ENCODE measurements at regions not wholly inside any gene's neighbourhood (a gene's known extent, or its start where the extent isn't known, plus 50 kb on each side); places are given as distances from the start of the nearest gene placed in this dataset.

DNA sequence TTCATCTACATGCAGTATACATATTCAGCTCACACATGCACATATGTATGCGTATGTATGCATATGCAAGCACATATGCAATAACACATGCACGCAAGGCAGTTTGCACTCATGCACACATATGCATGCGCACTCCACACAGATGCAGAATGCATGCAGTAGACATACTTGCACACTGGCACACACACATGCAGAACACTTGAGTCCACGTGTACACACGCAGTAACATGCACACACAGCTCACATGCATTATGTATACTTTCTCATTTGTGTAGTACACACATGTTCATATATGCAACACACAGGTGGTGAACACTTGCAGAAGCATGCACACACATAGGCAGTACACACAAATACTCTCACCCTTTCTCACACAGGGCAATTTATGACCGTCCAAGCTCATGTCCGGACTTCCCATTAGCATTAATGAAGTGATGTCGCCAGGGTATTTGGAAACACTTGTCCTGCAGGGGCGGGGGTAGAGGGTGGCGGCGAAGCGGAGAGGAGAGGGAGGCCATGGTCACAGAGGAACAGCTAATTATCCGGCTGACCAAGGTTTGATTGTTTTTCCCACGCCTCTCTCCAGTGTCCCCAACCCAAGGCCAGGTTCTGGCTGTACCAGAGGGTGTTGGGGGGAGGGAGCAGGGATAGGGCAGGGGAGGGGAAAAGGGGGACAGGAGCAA, 91.3 kb downstream of the VEGFA start:
- peaks cover 10% of the 10 kb centered on the region for H3K27me3 Mint-ChIP-seq
- H3K4me1 Mint-ChIP-seq = no peaks in the 10 kb centered on the region
- CTCF ChIA-PET = interaction anchor here (1.3 kb wide), 1 partner anchor 91 kb away, joined by 4 read pairs; the partner anchor contains the start of gene VEGFA
- no peak for DNase-seq
- no peak overlapping the region for H3K27ac Mint-ChIP-seq
- H3K36me3 Mint-ChIP-seq (ENCODE audit: low read depth) = no peaks in the 10 kb centered on the region
- H3K9me3 Mint-ChIP-seq = no peaks in the 10 kb centered on the region
- no peak overlapping the region for H3K4me3 Mint-ChIP-seq
- POLR2A ChIA-PET = no interaction called here

DNA sequence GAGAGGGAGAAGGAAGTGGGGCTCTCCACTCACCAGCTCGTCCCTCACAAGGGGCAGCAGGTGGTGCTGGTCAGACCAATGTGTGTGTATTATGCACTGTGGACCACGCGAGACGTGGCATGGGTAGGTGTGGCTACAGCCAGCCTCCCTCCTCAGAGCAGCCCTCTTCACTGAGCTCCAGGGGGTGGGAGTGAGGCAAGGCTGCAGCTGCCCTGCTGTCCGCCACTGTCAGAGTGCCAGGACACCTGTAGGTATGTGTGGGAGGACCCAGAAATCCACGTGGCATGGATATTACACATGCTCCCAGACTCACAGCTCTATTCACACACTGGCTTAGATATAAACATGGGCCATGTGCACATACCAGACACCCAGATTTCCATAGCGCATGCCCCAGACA, 90.3 kb downstream of the VEGFA start:
- CTCF ChIA-PET = no interaction called here
- Mint-ChIP-seq H3K4me3 (no peak overlapping the region), H3K36me3 (ENCODE audit: low read depth) (no peaks in the 10 kb centered on the region), H3K27me3 (peaks cover 10% of the 10 kb centered on the region), H3K27ac (no peak overlapping the region), H3K9me3 (no peaks in the 10 kb centered on the region), H3K4me1 (no peaks in the 10 kb centered on the region)
- DNase-seq = no peak
- POLR2A ChIA-PET = no interaction called here

DNA sequence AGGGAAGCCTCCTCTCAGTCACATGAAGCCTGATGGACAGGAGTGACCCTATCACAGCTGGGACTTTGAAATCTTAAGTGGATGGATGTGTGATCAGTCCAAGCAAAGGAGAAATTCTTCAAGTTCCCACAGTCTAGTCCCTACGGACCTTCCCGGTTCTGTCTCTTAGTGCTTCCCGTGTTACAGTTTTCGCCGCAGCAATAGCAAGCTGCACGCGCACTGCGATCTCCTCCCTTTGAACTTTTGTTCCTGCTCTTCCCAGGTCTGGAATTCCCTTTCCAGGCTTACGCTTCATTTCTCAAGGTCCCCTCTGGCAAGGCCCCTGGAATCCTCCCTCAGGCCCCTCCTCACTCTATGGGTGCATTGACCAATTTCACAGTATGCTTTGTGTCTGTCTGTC, 89.2 kb downstream of the VEGFA start:
- CTCF ChIA-PET = no interaction called here
- peaks cover 10% of the 10 kb centered on the region for H3K27me3 Mint-ChIP-seq

DNA sequence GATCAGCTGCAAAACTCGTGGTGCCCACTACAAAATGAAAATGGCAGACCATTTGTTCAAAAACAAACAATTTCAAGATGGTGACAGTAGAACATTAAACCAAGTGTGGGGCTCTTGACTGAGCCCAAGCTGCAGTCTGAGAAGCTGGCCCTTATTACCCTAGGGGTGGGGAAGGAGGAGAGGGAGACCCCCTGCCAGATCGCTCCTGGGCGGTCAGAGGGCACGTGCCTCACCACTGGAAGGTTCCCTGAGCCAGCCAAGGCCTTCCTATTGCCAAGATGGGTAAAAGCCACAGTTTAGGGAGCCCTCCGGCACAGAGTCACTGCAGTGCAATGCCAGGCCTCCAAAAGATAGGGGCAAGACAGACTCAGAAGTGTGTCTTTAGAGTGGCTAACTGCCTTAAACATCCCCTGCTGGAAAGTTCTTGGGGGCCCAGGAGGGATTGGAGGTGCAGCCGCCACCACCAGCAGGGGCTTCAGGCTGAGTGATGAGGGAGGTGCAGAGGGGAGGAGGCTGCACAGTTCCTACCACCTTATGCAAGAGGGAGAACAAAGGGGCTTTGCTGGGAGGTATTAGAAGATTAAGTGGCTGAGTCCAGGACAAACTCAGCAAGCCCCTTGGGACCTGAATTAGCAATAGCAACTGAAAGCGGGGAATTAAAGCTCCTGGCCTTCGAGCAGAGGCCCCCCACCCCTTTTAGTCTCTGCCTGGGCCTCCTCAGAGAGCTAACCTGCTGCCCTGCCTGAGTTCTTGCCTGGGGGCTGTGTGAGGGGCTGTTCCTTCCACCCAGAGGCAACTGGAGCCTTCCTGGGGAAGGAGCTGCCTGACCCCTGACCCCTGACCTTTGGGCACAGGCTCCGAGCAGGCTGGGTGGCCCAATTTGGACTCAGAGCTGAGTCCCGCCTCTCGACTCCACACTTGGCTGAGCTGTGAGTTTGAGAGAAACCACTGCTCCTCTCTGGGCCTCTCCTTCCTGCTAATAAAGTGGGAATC, 88.4 kb downstream of the VEGFA start:
- no peaks in the 10 kb centered on the region for H3K36me3 Mint-ChIP-seq (ENCODE audit: low read depth)
- H3K27ac Mint-ChIP-seq = no peak overlapping the region
- ChIA-PET CTCF (no interaction called here), POLR2A (no interaction called here)
- no peak for DNase-seq
- H3K4me3 Mint-ChIP-seq = no peak overlapping the region
- H3K9me3 Mint-ChIP-seq = no peaks in the 10 kb centered on the region
- H3K4me1 Mint-ChIP-seq = no peaks in the 10 kb centered on the region
- H3K27me3 Mint-ChIP-seq = peaks cover 7% of the 10 kb centered on the region

More for the DNA sequence above, 89.2 kb downstream of the VEGFA start:
- DNase-seq = no peak
- H3K27ac Mint-ChIP-seq = no peak overlapping the region
- H3K4me1 Mint-ChIP-seq = no peaks in the 10 kb centered on the region
- no peak overlapping the region for H3K4me3 Mint-ChIP-seq
- no peaks in the 10 kb centered on the region for H3K36me3 Mint-ChIP-seq (ENCODE audit: low read depth)
- POLR2A ChIA-PET = no interaction called here
- H3K9me3 Mint-ChIP-seq = no peaks in the 10 kb centered on the region

DNA sequence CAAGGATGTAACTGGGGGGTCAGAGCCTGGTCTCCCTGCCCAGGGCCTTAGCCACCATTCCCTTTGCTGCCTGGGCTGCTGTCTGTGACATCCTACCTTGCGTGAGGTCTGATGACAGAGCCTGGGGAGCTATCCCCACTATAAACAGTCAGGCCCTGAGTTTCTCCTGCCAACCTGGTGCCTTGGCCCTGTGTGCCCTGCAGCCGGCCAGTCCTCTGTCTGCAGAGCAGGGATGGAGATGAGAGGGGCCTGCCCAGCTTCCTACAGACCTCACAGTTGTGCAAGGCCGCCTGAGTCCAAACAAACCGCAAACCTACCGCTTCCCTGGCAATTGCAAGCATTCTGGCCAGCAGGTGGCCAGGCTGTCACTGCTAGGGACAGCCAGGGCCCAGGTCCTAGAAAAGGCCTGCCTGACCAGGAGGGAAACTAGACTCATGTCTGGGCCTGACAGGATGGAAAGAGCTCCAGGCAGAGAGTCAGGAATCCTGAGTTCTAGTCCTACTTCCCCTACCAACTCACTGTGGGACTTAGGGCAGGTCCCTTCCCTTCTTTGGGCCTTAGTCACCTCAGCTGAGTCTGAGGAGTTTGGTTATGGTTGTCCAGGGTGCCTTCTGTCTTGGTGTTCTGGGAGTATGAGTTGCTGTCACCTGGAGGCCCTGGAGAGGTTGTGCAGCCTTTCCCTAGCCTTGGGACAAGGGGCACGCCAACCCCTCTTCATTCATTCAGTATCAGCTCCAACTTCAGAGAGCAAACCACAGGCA, 86.2 kb downstream of the VEGFA start:
- Mint-ChIP-seq H3K36me3 (ENCODE audit: low read depth) (no peaks in the 10 kb centered on the region), H3K9me3 (no peaks in the 10 kb centered on the region), H3K4me1 (no peaks in the 10 kb centered on the region), H3K4me3 (no peak overlapping the region), H3K27ac (no peak overlapping the region), H3K27me3 (no peaks in the 10 kb centered on the region)
- ChIA-PET POLR2A (no interaction called here), CTCF (no interaction called here)
- DNase-seq = no peak

DNA sequence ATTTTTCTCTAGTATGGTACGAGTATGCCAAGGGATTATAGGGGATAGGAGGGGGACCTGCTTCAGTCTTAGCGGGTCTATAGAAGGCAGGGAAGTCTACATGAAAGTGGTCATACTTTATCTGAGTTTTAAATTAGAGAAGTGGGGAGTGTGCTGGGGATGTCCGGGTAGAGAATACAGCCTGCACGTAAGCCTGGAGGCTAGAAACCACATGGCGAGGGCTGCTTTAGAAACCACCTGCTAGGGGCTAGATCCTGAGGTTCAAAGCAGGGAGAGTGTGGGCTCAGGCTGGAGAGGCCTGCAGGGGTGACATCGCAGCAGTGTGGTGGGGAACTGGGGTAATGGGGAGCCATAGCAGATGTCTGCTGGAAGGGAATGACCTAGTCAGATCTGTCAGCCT, 85.2 kb downstream of the VEGFA start:
- Mint-ChIP-seq H3K27me3 (no peaks in the 10 kb centered on the region), H3K4me1 (no peaks in the 10 kb centered on the region), H3K36me3 (ENCODE audit: low read depth) (no peaks in the 10 kb centered on the region), H3K9me3 (no peaks in the 10 kb centered on the region), H3K27ac (no peak overlapping the region), H3K4me3 (no peak overlapping the region)
- no peak for DNase-seq
- ChIA-PET POLR2A (no interaction called here), CTCF (no interaction called here)

DNA sequence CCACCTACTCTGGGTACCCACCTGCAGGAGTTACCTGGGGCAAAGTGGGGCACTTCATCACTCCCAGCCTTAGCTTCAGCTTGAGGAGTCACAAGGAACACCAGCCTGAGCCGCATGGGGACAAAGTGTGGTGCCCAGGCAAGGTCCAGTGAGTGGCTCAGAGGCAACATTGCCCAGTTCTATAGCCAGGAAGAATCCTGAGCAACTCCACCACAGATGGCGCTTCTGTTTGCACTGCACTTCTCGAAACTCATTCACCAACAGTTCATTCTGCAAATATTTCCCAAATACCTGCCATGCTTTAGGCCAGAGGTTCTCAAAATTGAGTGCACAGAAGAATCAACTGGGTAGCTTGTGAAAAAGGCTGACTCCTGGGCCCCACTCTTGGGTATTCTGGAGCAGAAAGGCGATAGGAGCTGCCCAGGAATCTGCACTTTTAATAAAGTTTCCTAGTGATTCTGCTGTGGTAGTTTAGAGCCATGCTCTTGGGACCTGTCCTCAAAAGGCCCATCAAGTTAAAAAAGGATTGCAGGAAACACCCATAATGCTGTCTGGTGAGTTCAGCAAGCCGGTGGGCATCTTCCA, 83.1 kb downstream of the VEGFA start:
- DNase-seq = no peak
- Mint-ChIP-seq H3K27ac (no peak overlapping the region), H3K4me1 (no peaks in the 10 kb centered on the region), H3K36me3 (ENCODE audit: low read depth) (no peaks in the 10 kb centered on the region), H3K4me3 (no peak overlapping the region), H3K9me3 (no peaks in the 10 kb centered on the region), H3K27me3 (no peaks in the 10 kb centered on the region)
- ChIA-PET POLR2A (no interaction called here), CTCF (no interaction called here)

DNA sequence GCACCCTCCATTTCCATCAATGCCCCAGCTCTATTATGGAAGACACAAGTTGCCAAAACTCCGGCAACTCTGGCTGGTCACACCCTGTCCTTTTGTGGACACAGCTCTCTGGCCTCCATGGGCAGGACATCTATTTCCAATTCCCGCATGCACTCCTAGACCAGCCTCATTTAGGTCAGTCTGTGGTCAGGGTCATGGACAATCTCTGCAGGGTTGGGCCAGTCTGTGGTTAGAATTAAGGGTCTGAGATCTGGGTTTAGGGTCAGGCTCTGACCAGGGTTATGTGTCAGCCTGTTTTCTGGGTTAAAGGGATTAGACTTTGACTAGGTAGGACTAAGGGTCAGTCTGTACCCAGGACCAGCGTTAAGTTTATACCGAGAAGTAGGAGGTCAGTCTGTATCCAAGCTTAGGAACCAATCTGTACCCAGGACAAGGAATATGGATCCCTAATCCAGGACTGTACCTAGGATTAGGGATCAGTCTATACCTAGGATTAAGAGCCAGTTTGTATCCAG, 82.4 kb downstream of the VEGFA start:
- Mint-ChIP-seq H3K9me3 (no peaks in the 10 kb centered on the region), H3K27me3 (peaks cover 5% of the 10 kb centered on the region), H3K4me3 (no peak overlapping the region), H3K4me1 (no peaks in the 10 kb centered on the region), H3K36me3 (ENCODE audit: low read depth) (no peaks in the 10 kb centered on the region), H3K27ac (no peak overlapping the region)
- ChIA-PET CTCF (no interaction called here), POLR2A (no interaction called here)
- no peak for DNase-seq

DNA sequence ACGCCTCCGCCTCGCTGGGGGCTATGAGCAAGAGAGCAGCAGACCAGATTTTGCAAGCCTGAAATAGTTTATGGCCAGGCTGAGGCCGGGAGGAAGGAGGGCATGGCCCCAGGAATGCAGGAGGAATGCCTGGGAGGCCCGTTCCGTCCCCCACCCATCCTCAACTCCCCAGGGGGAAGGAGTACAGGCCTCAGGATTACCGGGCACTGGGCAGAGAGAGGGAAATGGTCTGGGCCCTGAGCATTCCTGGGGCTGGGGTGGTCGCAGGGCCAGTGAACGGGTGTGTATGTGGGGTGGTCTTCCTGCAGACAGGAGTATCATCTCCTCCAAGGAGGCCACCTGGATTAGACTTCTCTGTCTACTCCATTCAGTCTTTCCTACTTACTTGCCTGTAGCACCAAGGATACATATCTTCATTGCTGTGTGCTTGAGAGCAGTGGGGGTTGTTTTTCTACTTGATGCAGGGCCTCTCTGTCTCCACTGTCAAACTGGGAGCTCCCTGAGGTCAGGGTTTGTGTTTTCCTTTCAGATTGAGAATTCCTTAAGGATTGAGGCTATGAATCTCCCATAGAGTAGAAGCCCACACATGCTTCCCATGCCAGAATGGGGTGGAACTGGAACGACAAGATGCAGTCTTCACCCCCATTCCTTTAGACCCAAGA, 81.3 kb downstream of the VEGFA start:
- DNase-seq = no peak
- ChIA-PET CTCF (no interaction called here), POLR2A (no interaction called here)
- H3K4me1 Mint-ChIP-seq = no peaks in the 10 kb centered on the region
- no peak overlapping the region for H3K27ac Mint-ChIP-seq
- H3K27me3 Mint-ChIP-seq = peaks cover 7% of the 10 kb centered on the region
- H3K4me3 Mint-ChIP-seq = no peak overlapping the region
- no peaks in the 10 kb centered on the region for H3K9me3 Mint-ChIP-seq
- H3K36me3 Mint-ChIP-seq (ENCODE audit: low read depth) = no peaks in the 10 kb centered on the region

DNA sequence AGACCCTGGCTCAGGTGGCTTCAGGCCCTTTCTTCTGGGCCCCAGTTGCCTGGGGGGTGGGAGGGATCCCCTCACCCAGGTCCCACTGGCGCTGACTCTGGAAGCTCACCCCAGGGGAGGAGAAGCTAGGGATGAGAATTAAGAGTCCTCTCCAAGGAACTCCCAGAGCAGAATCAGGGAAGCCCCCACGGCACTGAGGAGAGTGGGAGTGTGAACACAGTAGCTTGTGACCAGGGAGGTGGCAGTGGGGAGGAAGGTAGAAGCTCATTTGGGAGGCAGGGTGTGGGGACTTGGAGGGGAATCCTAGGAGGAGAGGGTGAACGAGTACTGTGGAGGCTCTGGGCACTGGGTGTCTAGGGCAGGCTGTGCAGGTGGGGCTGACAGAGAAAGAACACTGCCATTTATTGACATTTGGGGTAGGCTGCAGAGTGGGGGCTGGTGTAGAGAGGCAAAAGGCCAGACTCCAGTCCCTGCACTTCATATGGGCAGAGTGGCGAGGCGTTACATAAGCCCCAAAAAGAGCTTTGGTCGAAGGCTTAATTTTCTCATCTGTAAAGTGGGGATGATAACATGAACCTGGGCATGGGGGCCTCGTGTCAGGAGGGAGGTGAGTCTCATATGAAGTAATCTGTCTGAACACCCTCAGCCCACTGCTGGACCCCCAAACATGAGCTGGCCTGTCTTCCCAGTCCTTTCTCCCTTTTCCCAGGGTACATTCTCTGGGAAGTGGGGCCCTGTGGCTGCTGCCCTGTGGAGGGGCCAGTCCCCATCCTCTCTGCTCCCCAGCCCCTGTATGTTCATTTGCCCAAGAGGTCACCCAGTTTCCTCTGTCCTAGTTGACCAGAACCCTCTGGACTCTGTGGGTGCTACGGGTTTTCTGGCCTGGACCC, 80.5 kb downstream of the VEGFA start:
- no peak for DNase-seq
- Mint-ChIP-seq H3K27ac (no peak overlapping the region), H3K4me3 (no peak overlapping the region), H3K27me3 (peaks cover 7% of the 10 kb centered on the region), H3K4me1 (no peaks in the 10 kb centered on the region), H3K9me3 (no peaks in the 10 kb centered on the region), H3K36me3 (ENCODE audit: low read depth) (no peaks in the 10 kb centered on the region)
- ChIA-PET CTCF (no interaction called here), POLR2A (no interaction called here)

DNA sequence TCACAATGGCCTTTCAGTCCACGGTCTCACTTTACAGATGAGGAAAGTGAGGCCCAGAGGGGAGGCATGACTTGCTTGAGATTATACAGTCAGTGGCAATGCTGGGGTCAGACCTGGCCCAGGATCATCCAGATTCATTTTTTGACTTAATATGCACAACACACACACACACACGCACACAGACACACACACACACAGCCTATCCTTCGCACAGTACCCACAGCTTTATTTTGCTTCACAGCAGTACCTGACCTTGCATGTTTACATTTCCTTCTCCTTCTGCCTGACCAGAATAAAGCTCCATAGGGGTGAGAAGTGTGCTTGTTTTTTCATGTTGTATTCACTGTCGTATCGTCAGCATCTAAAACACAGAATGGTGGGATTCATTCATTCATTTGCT, 79.8 kb downstream of the VEGFA start:
- Mint-ChIP-seq H3K4me3 (no peak overlapping the region), H3K4me1 (no peaks in the 10 kb centered on the region), H3K27ac (no peak overlapping the region), H3K27me3 (peaks cover 12% of the 10 kb centered on the region), H3K36me3 (ENCODE audit: low read depth) (no peaks in the 10 kb centered on the region), H3K9me3 (no peaks in the 10 kb centered on the region)
- ChIA-PET CTCF (no interaction called here), POLR2A (no interaction called here)
- no peak for DNase-seq

All from activated CD4-positive, alpha-beta memory T cell treated with anti-CD3 and anti-CD28 coated beads, Interleukin-2, amount 10 ng/mL, durations not matched to agents 7 days and 5 days (primary cell).